WTC11 (cell line): ENCODE measurements at regions not wholly inside any gene's neighbourhood (a gene's known extent, or its start where the extent isn't known, plus 50 kb on each side); places are given as distances from the start of the nearest gene placed in this dataset.

Experiments used
- ATAC-seq: fragments of 200-7000 bp; cut with Tn5 transposase; 2 replicates; pipeline ENCODE4 v1.10.0; 2021; ENCODE audit warnings: mild to moderate bottlenecking, moderate library complexity
- CTCF ChIA-PET: fragments of 300-600 bp; sonication (Branson Sonifier 250); formaldehyde crosslinking; loops from one replicate; lab custom pipeline; 2021; ENCODE audit warnings: antibody characterized with exemption; lab: Charles Lee
- POLR2A ChIA-PET: fragments of 350-600 bp; sonication (Branson Sonifier 250); formaldehyde crosslinking; loops from one replicate; lab custom pipeline; 2021; ENCODE audit warnings: antibody characterized with exemption; lab: Charles Lee
- DNase-seq: peaks from one replicate; pipeline ENCODE4 v3.0.0; 2021; ENCODE audit warnings: low spot score
- H3K27ac Mint-ChIP-seq: 2 replicates; pipeline ENCODE4 v1.8.0; 2021; ENCODE audit warnings: mixed read lengths
- H3K27me3 Mint-ChIP-seq: 2 replicates; pipeline ENCODE4 v1.8.0; 2021; ENCODE audit warnings: low read depth, mild to moderate bottlenecking, moderate library complexity, mixed read lengths
- H3K36me3 Mint-ChIP-seq: 2 replicates; pipeline ENCODE4 v1.8.0; 2021; ENCODE audit warnings: mixed read lengths
- H3K4me1 Mint-ChIP-seq: 2 replicates; pipeline ENCODE4 v1.8.0; 2022; ENCODE audit warnings: mixed read lengths
- H3K4me3 Mint-ChIP-seq: 2 replicates; pipeline ENCODE4 v1.8.0; 2021; ENCODE audit warnings: mild to moderate bottlenecking, moderate library complexity, mixed read lengths
- H3K9me3 Mint-ChIP-seq: 2 replicates; pipeline ENCODE4 v1.8.0; 2021; ENCODE audit warnings: mixed read lengths
- CREB1 ChIP-seq: sonication (generic); formaldehyde crosslinking; IDR thresholded peaks from 2 replicates; pipeline ENCODE4 v1.8.0; 2023; ENCODE audit warnings: mild to moderate bottlenecking, missing genetic modification reagents
- ELF4 ChIP-seq: sonication (generic); formaldehyde crosslinking; IDR thresholded peaks from 2 replicates; pipeline ENCODE4 v1.8.1; 2022; ENCODE audit warnings: low read depth, mild to moderate bottlenecking, moderate library complexity, missing genetic modification reagents
- GTF2I ChIP-seq: fragments of 250-450 bp; sonication (Bioruptor Pico); conservative IDR thresholded peaks from 2 replicates; pipeline ENCODE4 v1.4.0; 2021; ENCODE audit warnings: mild to moderate bottlenecking
- KAT7 ChIP-seq: sonication (generic); formaldehyde crosslinking; IDR thresholded peaks from 2 replicates; pipeline ENCODE4 v1.8.1; 2023; ENCODE audit warnings: missing genetic modification reagents, mild to moderate bottlenecking, borderline replicate concordance
- PRRX2 ChIP-seq: fragments of 250-450 bp; sonication (Bioruptor Pico); IDR thresholded peaks from 2 replicates; pipeline ENCODE4 v1.8.0; 2021; ENCODE audit warnings: mild to moderate bottlenecking
- RORB ChIP-seq: fragments of 250-450 bp; sonication (Bioruptor Pico); IDR thresholded peaks from 2 replicates; pipeline ENCODE4 v1.9.0; 2021; ENCODE audit warnings: mild to moderate bottlenecking
- TEAD1 ChIP-seq: sonication (generic); formaldehyde crosslinking; IDR thresholded peaks from 2 replicates; pipeline ENCODE4 v1.8.0; 2022; ENCODE audit warnings: mild to moderate bottlenecking, missing genetic modification reagents
- ZNF121 ChIP-seq: sonication (generic); formaldehyde crosslinking; IDR thresholded peaks from 2 replicates; pipeline ENCODE4 v1.8.0; 2023; ENCODE audit warnings: missing genetic modification reagents
- ZNF317 ChIP-seq: sonication (generic); formaldehyde crosslinking; IDR thresholded peaks from 2 replicates; pipeline ENCODE4 v1.8.1; 2023; ENCODE audit warnings: low read depth, mild to moderate bottlenecking, moderate library complexity, missing genetic modification reagents, borderline replicate concordance
- ZNF671 ChIP-seq: fragments of 250-450 bp; sonication (Bioruptor Pico); IDR thresholded peaks from 2 replicates; pipeline ENCODE4 v1.8.0; 2021; ENCODE audit warnings: mild to moderate bottlenecking
- TF ChIP-seq, protein P1 (sequence below): fragments of 250-450 bp; sonication (Bioruptor Pico); IDR thresholded peaks from 2 replicates; pipeline ENCODE4 v1.9.0; 2021; ENCODE audit warnings: mild to moderate bottlenecking, borderline replicate concordance
- TF ChIP-seq, protein P2 (sequence below): sonication (generic); formaldehyde crosslinking; IDR thresholded peaks from 2 replicates; pipeline ENCODE4 v1.8.1; 2022; ENCODE audit warnings: low read depth, missing genetic modification reagents, borderline replicate concordance
- TF ChIP-seq, protein P3 (sequence below): sonication (generic); formaldehyde crosslinking; IDR thresholded peaks from 2 replicates; pipeline ENCODE4 v1.8.0; 2023; ENCODE audit warnings: missing genetic modification reagents, mild to moderate bottlenecking, borderline replicate concordance
- TF ChIP-seq, protein P4 (sequence below): sonication (generic); formaldehyde crosslinking; IDR thresholded peaks from 2 replicates; pipeline ENCODE4 v1.8.1; 2023; ENCODE audit warnings: mild to moderate bottlenecking, missing genetic modification reagents, borderline replicate concordance

DNA sequence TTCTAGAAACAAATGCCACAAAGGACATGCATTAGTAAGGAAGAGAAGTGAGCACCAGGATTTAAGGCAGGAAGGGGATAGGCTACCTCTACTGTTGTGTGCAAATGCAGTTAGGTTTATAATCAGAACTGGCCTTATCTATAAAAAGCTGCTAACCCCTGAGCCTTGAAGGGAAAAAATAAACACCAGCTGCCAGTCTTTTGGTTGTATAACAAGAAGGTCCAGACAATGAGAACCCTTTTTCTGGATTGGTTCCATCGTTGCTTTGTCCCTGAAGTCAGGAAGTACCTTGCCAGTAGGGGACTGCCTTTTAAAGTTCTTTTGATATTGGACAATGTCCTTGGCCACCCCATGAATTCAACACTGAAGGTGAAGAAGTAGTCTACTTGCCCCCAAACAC, 126.7 kb upstream of the OTUD4 start (continued):
- TF ChIP-seq, protein P1, sequence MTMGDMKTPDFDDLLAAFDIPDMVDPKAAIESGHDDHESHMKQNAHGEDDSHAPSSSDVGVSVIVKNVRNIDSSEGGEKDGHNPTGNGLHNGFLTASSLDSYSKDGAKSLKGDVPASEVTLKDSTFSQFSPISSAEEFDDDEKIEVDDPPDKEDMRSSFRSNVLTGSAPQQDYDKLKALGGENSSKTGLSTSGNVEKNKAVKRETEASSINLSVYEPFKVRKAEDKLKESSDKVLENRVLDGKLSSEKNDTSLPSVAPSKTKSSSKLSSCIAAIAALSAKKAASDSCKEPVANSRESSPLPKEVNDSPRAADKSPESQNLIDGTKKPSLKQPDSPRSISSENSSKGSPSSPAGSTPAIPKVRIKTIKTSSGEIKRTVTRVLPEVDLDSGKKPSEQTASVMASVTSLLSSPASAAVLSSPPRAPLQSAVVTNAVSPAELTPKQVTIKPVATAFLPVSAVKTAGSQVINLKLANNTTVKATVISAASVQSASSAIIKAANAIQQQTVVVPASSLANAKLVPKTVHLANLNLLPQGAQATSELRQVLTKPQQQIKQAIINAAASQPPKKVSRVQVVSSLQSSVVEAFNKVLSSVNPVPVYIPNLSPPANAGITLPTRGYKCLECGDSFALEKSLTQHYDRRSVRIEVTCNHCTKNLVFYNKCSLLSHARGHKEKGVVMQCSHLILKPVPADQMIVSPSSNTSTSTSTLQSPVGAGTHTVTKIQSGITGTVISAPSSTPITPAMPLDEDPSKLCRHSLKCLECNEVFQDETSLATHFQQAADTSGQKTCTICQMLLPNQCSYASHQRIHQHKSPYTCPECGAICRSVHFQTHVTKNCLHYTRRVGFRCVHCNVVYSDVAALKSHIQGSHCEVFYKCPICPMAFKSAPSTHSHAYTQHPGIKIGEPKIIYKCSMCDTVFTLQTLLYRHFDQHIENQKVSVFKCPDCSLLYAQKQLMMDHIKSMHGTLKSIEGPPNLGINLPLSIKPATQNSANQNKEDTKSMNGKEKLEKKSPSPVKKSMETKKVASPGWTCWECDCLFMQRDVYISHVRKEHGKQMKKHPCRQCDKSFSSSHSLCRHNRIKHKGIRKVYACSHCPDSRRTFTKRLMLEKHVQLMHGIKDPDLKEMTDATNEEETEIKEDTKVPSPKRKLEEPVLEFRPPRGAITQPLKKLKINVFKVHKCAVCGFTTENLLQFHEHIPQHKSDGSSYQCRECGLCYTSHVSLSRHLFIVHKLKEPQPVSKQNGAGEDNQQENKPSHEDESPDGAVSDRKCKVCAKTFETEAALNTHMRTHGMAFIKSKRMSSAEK (CRISPR knock-in tag): no peak

DNA sequence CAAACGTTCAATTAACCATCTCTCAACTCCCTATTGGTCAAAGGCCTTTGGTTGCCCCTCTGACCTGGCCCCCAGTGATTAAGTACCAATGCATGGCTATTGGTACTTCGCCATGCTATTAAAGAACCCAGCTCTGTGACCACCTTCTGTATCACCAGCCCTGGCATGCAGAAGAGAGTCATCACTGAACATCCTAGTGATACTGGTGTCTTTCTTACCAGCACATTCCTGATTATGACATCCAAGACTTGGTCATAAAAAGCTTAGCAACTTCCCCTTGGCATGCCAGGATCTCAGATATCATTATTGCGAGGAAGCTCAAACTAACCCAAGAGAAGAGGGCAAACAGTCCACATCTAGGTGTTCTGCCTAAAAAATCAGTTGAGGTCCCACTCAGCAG, 122.3 kb upstream of the OTUD4 start:
- H3K27ac Mint-ChIP-seq: no peak overlapping the region

More for the DNA sequence above, 122.3 kb upstream of the OTUD4 start:
- DNase-seq (no peak), ATAC-seq (no peak)
- no peaks in the 10 kb centered on the region for H3K4me1 Mint-ChIP-seq
- H3K9me3 Mint-ChIP-seq: no peaks in the 10 kb centered on the region
- no peaks in the 10 kb centered on the region for H3K27me3 Mint-ChIP-seq
- POLR2A ChIA-PET: no interaction called here
- no peaks in the 10 kb centered on the region for H3K36me3 Mint-ChIP-seq
- H3K4me3 Mint-ChIP-seq: no peak overlapping the region
- no peak for TF ChIP-seq ZNF121 (CRISPR knock-in tag)
- TF ChIP-seq, protein P2, sequence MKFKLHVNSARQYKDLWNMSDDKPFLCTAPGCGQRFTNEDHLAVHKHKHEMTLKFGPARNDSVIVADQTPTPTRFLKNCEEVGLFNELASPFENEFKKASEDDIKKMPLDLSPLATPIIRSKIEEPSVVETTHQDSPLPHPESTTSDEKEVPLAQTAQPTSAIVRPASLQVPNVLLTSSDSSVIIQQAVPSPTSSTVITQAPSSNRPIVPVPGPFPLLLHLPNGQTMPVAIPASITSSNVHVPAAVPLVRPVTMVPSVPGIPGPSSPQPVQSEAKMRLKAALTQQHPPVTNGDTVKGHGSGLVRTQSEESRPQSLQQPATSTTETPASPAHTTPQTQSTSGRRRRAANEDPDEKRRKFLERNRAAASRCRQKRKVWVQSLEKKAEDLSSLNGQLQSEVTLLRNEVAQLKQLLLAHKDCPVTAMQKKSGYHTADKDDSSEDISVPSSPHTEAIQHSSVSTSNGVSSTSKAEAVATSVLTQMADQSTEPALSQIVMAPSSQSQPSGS: no peak
- TF ChIP-seq GTF2I (CRISPR knock-in tag): no peak
- TF ChIP-seq TEAD1: no peak
- TF ChIP-seq, protein P3, sequence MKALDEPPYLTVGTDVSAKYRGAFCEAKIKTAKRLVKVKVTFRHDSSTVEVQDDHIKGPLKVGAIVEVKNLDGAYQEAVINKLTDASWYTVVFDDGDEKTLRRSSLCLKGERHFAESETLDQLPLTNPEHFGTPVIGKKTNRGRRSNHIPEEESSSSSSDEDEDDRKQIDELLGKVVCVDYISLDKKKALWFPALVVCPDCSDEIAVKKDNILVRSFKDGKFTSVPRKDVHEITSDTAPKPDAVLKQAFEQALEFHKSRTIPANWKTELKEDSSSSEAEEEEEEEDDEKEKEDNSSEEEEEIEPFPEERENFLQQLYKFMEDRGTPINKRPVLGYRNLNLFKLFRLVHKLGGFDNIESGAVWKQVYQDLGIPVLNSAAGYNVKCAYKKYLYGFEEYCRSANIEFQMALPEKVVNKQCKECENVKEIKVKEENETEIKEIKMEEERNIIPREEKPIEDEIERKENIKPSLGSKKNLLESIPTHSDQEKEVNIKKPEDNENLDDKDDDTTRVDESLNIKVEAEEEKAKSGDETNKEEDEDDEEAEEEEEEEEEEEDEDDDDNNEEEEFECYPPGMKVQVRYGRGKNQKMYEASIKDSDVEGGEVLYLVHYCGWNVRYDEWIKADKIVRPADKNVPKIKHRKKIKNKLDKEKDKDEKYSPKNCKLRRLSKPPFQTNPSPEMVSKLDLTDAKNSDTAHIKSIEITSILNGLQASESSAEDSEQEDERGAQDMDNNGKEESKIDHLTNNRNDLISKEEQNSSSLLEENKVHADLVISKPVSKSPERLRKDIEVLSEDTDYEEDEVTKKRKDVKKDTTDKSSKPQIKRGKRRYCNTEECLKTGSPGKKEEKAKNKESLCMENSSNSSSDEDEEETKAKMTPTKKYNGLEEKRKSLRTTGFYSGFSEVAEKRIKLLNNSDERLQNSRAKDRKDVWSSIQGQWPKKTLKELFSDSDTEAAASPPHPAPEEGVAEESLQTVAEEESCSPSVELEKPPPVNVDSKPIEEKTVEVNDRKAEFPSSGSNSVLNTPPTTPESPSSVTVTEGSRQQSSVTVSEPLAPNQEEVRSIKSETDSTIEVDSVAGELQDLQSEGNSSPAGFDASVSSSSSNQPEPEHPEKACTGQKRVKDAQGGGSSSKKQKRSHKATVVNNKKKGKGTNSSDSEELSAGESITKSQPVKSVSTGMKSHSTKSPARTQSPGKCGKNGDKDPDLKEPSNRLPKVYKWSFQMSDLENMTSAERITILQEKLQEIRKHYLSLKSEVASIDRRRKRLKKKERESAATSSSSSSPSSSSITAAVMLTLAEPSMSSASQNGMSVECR (CRISPR knock-in tag): no peak
- TF ChIP-seq ZNF671 (CRISPR knock-in tag): no peak
- TF ChIP-seq, protein P4, sequence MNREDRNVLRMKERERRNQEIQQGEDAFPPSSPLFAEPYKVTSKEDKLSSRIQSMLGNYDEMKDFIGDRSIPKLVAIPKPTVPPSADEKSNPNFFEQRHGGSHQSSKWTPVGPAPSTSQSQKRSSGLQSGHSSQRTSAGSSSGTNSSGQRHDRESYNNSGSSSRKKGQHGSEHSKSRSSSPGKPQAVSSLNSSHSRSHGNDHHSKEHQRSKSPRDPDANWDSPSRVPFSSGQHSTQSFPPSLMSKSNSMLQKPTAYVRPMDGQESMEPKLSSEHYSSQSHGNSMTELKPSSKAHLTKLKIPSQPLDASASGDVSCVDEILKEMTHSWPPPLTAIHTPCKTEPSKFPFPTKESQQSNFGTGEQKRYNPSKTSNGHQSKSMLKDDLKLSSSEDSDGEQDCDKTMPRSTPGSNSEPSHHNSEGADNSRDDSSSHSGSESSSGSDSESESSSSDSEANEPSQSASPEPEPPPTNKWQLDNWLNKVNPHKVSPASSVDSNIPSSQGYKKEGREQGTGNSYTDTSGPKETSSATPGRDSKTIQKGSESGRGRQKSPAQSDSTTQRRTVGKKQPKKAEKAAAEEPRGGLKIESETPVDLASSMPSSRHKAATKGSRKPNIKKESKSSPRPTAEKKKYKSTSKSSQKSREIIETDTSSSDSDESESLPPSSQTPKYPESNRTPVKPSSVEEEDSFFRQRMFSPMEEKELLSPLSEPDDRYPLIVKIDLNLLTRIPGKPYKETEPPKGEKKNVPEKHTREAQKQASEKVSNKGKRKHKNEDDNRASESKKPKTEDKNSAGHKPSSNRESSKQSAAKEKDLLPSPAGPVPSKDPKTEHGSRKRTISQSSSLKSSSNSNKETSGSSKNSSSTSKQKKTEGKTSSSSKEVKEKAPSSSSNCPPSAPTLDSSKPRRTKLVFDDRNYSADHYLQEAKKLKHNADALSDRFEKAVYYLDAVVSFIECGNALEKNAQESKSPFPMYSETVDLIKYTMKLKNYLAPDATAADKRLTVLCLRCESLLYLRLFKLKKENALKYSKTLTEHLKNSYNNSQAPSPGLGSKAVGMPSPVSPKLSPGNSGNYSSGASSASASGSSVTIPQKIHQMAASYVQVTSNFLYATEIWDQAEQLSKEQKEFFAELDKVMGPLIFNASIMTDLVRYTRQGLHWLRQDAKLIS (CRISPR knock-in tag): no peak
- no peak for TF ChIP-seq RORB (CRISPR knock-in tag)
- TF ChIP-seq ZNF317 (CRISPR knock-in tag): no peak
- TF ChIP-seq PRRX2 (CRISPR knock-in tag): no peak
- TF ChIP-seq CREB1: no peak
- TF ChIP-seq ELF4 (CRISPR knock-in tag): no peak
- no peak for TF ChIP-seq KAT7 (CRISPR knock-in tag)
- CTCF ChIA-PET: no interaction called here
